DOHH2 (cell line): ENCODE measurements at regions not wholly inside any gene's neighbourhood (a gene's known extent, or its start where the extent isn't known, plus 50 kb on each side); places are given as distances from the start of the nearest gene placed in this dataset.

ENCODE experiments used
- H3F3A ChIP-seq: fragments of 200-600 bp; sonication (generic), shearing (Covaris generic); 2 replicates; pipeline ENCODE4 v1.6.0; 2016; ENCODE audit warnings: antibody characterized with exemption, mild to moderate bottlenecking; ENCODE audit not compliant: control insufficient read depth, insufficient read depth
- H3K27ac ChIP-seq: fragments of 200-600 bp; sonication (generic); 2 replicates; pipeline ENCODE4 v1.5.1; 2014; ENCODE audit warnings: low read depth, mild to moderate bottlenecking, low read length, moderate library complexity
- H3K27me3 ChIP-seq: fragments of 200-600 bp; sonication (generic); 2 replicates; pipeline ENCODE4 v1.6.1; 2014; ENCODE audit warnings: mild to moderate bottlenecking, low read length, mixed read lengths; ENCODE audit not compliant: control insufficient read depth
- H3K36me3 ChIP-seq: fragments of 200-600 bp; sonication (generic); 2 replicates; pipeline ENCODE4 v1.6.1; 2014; ENCODE audit warnings: mild to moderate bottlenecking, low read length, moderate library complexity, mixed read lengths; ENCODE audit not compliant: control insufficient read depth
- H3K4me1 ChIP-seq: fragments of 200-600 bp; sonication (generic); 2 replicates; pipeline ENCODE4 v1.6.1; 2014; ENCODE audit warnings: mild to moderate bottlenecking, low read length, mixed read lengths; ENCODE audit not compliant: control insufficient read depth
- H3K4me2 ChIP-seq: fragments of 200-600 bp; sonication (generic); 2 replicates; pipeline ENCODE4 v1.6.0; 2014; ENCODE audit warnings: mild to moderate bottlenecking, low read length, moderate library complexity
- H3K4me3 ChIP-seq: fragments of 200-600 bp; sonication (generic); 2 replicates; pipeline ENCODE4 v1.5.1; 2014; ENCODE audit warnings: mild to moderate bottlenecking, low read length, mixed read lengths
- H3K79me2 ChIP-seq: fragments of 200-600 bp; sonication (generic); 2 replicates; pipeline ENCODE4 v1.6.1; 2014; ENCODE audit warnings: mild to moderate bottlenecking, low read length, mixed read lengths; ENCODE audit not compliant: control insufficient read depth
- H3K9me2 ChIP-seq: fragments of 200-600 bp; sonication (generic); replicated peaks from 2 replicates; pipeline ENCODE4 v1.6.1; 2014; ENCODE audit warnings: mild to moderate bottlenecking, low read length, mixed read lengths; ENCODE audit not compliant: control insufficient read depth
- H3K9me3 ChIP-seq: fragments of 200-600 bp; sonication (generic); 2 replicates; pipeline ENCODE4 v1.6.1; 2014; ENCODE audit warnings: antibody characterized with exemption, low read length, mixed read lengths; ENCODE audit not compliant: control insufficient read depth, insufficient read depth
- H4K20me1 ChIP-seq: fragments of 200-600 bp; sonication (generic); 2 replicates; pipeline ENCODE4 v1.6.0; 2014; ENCODE audit warnings: low read depth, mild to moderate bottlenecking, antibody characterized with exemption, low read length, moderate library complexity; ENCODE audit not compliant: control insufficient read depth, insufficient read depth
- CTCF ChIP-seq: fragments of 200-600 bp; sonication (generic); IDR thresholded peaks from one replicate; pipeline ENCODE4 v1.5.1; 2014; ENCODE audit warnings: antibody characterized with exemption, mild to moderate bottlenecking, low read depth, low read length; ENCODE audit not compliant: poor library complexity, severe bottlenecking
- EZH2phosphoT487 ChIP-seq: fragments of 200-600 bp; sonication (generic); IDR thresholded peaks from 2 replicates; pipeline ENCODE4 v1.6.1; 2017; ENCODE audit warnings: borderline replicate concordance, mild to moderate bottlenecking, antibody characterized with exemption, low read length, moderate library complexity, mixed read lengths

- Histone ChIP-seq H3K9me2 (no peaks in the 10 kb centered on the region), H3K4me2 (no peak overlapping the region), H3K27ac (no peak overlapping the region), H3K4me1 (no peaks in the 10 kb centered on the region), H3K27me3 (no peaks in the 10 kb centered on the region), H3K36me3 (no peaks in the 10 kb centered on the region), H4K20me1 (no peaks in the 10 kb centered on the region), H3F3A (no peaks in the 10 kb centered on the region), H3K9me3 (no peaks in the 10 kb centered on the region), H3K79me2 (no peaks in the 10 kb centered on the region), H3K4me3 (no peak overlapping the region)
- TF ChIP-seq EZH2phosphoT487: no peak
- TF ChIP-seq CTCF: no peak
Observed at GRCh38 chr6:167736486-167737204, 90.1 kb upstream of the AFDN start.

- Histone ChIP-seq H3K27ac (no peak overlapping the region), H3K4me3 (no peak overlapping the region), H3K9me2 (no peaks in the 10 kb centered on the region), H3K36me3 (no peaks in the 10 kb centered on the region), H3K4me1 (no peaks in the 10 kb centered on the region), H4K20me1 (no peaks in the 10 kb centered on the region), H3K4me2 (no peak overlapping the region), H3K79me2 (no peaks in the 10 kb centered on the region), H3F3A (no peaks in the 10 kb centered on the region), H3K9me3 (no peaks in the 10 kb centered on the region), H3K27me3 (no peaks in the 10 kb centered on the region)
- no peak for TF ChIP-seq CTCF
- no peak for TF ChIP-seq EZH2phosphoT487
Observed at GRCh38 chr6:167737205-167737830, 89.4 kb upstream of the AFDN start.

GRCh38 chr6:167738386-167738785 is 88.3 kb upstream of the AFDN start:
- H3K9me2 ChIP-seq: no peaks in the 10 kb centered on the region
- H3K4me1 ChIP-seq: no peaks in the 10 kb centered on the region
- H3K4me2 ChIP-seq: no peak overlapping the region

More at GRCh38 chr6:167738386-167738785, 88.3 kb upstream of the AFDN start:
- no peaks in the 10 kb centered on the region for H3K79me2 ChIP-seq
- no peak overlapping the region for H3K4me3 ChIP-seq
- H3K36me3 ChIP-seq: no peaks in the 10 kb centered on the region
- TF ChIP-seq EZH2phosphoT487 (no peak), CTCF (no peak)
- H4K20me1 ChIP-seq: no peaks in the 10 kb centered on the region
- 0 out of 2 replicates have a peak, but pooled peaks cover 3% of the 10 kb centered on the region for H3K27me3 ChIP-seq
- no peaks in the 10 kb centered on the region for H3K9me3 ChIP-seq
- no peaks in the 10 kb centered on the region for H3F3A ChIP-seq
- no peak overlapping the region for H3K27ac ChIP-seq
